Endothelial cell of umbilical vein (primary cell): ENCODE measurements at regions not wholly inside any gene's neighbourhood (a gene's known extent, or its start where the extent isn't known, plus 50 kb on each side); places are given as distances from the start of the nearest gene placed in this dataset.

Source experiments
- BruUV-seq: library from RNA; stranded (reverse); fragments of 400-500 nt; replicated peaks from 2 replicates; lab custom pipeline; 2021; lab: Mats Ljungman, UMichigan
- CTCF ChIA-PET: fragments of 300-600, 350-600 bp; sonication (Branson Sonifier 250); formaldehyde crosslinking; loops from one replicate; lab custom pipeline; 2021; ENCODE audit warnings: antibody characterized with exemption, inconsistent platforms; lab: Charles Lee
- POLR2A ChIA-PET: fragments of 300-600, 350-600 bp; sonication (Branson Sonifier 250); formaldehyde crosslinking; loops from one replicate; lab custom pipeline; 2021; ENCODE audit warnings: antibody characterized with exemption, inconsistent platforms; lab: Charles Lee
- DNase-seq: peaks from one replicate; pipeline ENCODE4 v3.0.0-alpha.2; 2011; ENCODE audit warnings: low read depth, low spot score
- FAIRE-seq: peaks from 2 replicates; lab custom pipeline; 2011; peaks lifted over from hg19 to GRCh38; lab: Jason Lieb, UNC
- H2AFZ ChIP-seq: 2 replicates; pipeline ENCODE4 v1.6.0; 2012; ENCODE audit warnings: low read depth, low read length, control low read depth, inconsistent platforms
- H3K27ac ChIP-seq: 2 replicates; pipeline ENCODE4 v1.5.1; 2011; ENCODE audit warnings: low read depth, mild to moderate bottlenecking, control low read depth, low read length, moderate library complexity; ENCODE audit not compliant: insufficient read depth
- H3K27me3 ChIP-seq, 2 experiments: 2 replicates each; pipeline versions ENCODE4 v1.6.0 to v1.6.1; 2011; ENCODE audit warnings: low read length in 2 of 2, mixed read lengths in 1 of 2; ENCODE audit not compliant: control insufficient read depth in 2 of 2, insufficient read depth in 2 of 2
- H3K36me3 ChIP-seq, 2 experiments: 2 replicates in 1 of 2; 3 replicates in 1 of 2; pipeline ENCODE4 v1.5.1; 2011; ENCODE audit warnings: low read length in 2 of 2, mild to moderate bottlenecking in 1 of 2, moderate library complexity in 1 of 2; ENCODE audit not compliant: control insufficient read depth in 2 of 2, insufficient read depth in 2 of 2; ENCODE audit errors: extremely low read depth in 1 of 2
- H3K4me1 ChIP-seq: 3 replicates; pipeline ENCODE4 v1.5.1; 2011; ENCODE audit warnings: mild to moderate bottlenecking, low read length; ENCODE audit not compliant: control insufficient read depth, insufficient read depth; ENCODE audit errors: extremely low read depth
- H3K4me2 ChIP-seq: 2 replicates; pipeline ENCODE4 v1.6.1; 2011; ENCODE audit warnings: low read length, control low read depth, mixed read lengths; ENCODE audit not compliant: insufficient read depth
- H3K4me3 ChIP-seq, 3 experiments: fragments of 200-600 bp in 1 of 3; sonication (generic), shearing (Covaris generic) in 1 of 3; replicated peaks in 1 of 3; 2 replicates each; pipeline ENCODE4 v1.5.1; 2011 to 2016; ENCODE audit warnings: control low read depth in 3 of 3, low read length in 3 of 3, mild to moderate bottlenecking in 2 of 3, inconsistent platforms in 1 of 3, low read depth in 1 of 3, moderate library complexity in 1 of 3; ENCODE audit not compliant: insufficient read depth in 1 of 3
- H3K79me2 ChIP-seq: 2 replicates; pipeline ENCODE4 v1.6.0; 2012; ENCODE audit warnings: low read length, inconsistent platforms; ENCODE audit not compliant: control insufficient read depth, insufficient read depth
- H3K9ac ChIP-seq: replicated peaks from 2 replicates; pipeline ENCODE3; 2011; ENCODE audit warnings: low read length, control low read depth; ENCODE audit not compliant: insufficient read depth; ENCODE audit errors: extremely low read depth
- H3K9me1 ChIP-seq: replicated peaks from 3 replicates; pipeline ENCODE4 v1.6.0; 2011; ENCODE audit warnings: mild to moderate bottlenecking, low read length; ENCODE audit not compliant: control insufficient read depth, insufficient read depth; ENCODE audit errors: extremely low read depth
- H3K9me3 ChIP-seq: replicated peaks from 2 replicates; pipeline ENCODE4 v1.5.1; 2012; ENCODE audit warnings: low read length, inconsistent platforms; ENCODE audit not compliant: control insufficient read depth, insufficient read depth
- H4K20me1 ChIP-seq: replicated peaks from 2 replicates; pipeline ENCODE3; 2011; ENCODE audit warnings: mild to moderate bottlenecking, low read length; ENCODE audit not compliant: control insufficient read depth, insufficient read depth; ENCODE audit errors: extremely low read depth
- CTCF ChIP-seq, 2 donors: IDR thresholded peaks; 1 replicate in 1 of 2; 2 replicates in 1 of 2; pipeline ENCODE4 v1.5.1; 2011; ENCODE audit warnings: low read length in 2 of 2, mild to moderate bottlenecking in 2 of 2, moderate library complexity in 2 of 2, control low read depth in 1 of 2, inconsistent platforms in 1 of 2, low read depth in 1 of 2; ENCODE audit not compliant: insufficient read depth in 1 of 2; ENCODE audit errors: extremely low read depth in 1 of 2
- EZH2 ChIP-seq: IDR thresholded peaks from 2 replicates; pipeline ENCODE4 v1.6.1; 2012; ENCODE audit warnings: borderline replicate concordance, low read depth, mild to moderate bottlenecking, moderate library complexity, low read length, inconsistent platforms; ENCODE audit not compliant: severe bottlenecking
- FOS ChIP-seq: IDR thresholded peaks from 2 replicates; pipeline ENCODE4 v1.6.1; 2011; ENCODE audit warnings: mild to moderate bottlenecking, low read length, moderate library complexity, borderline replicate concordance; ENCODE audit not compliant: insufficient read depth
- GATA2 ChIP-seq: IDR thresholded peaks from 2 replicates; pipeline ENCODE4 v1.7.0; 2011; ENCODE audit warnings: low read depth, mild to moderate bottlenecking, moderate library complexity, mixed read lengths, low read length; ENCODE audit not compliant: insufficient read length, insufficient read depth
- JUN ChIP-seq: IDR thresholded peaks from 2 replicates; pipeline ENCODE4 v1.6.1; 2011; ENCODE audit warnings: borderline replicate concordance, low read depth; ENCODE audit not compliant: insufficient read length, insufficient read depth
- MAX ChIP-seq: IDR thresholded peaks from 2 replicates; pipeline ENCODE4 v1.6.1; 2011; ENCODE audit not compliant: insufficient read depth, insufficient read length
- MYC ChIP-seq: IDR thresholded peaks from one replicate; pipeline ENCODE4 v1.6.1; 2011; ENCODE audit warnings: mild to moderate bottlenecking, low read depth, low read length
- POLR2A ChIP-seq: IDR thresholded peaks from 2 replicates; pipeline ENCODE4 v1.6.1; 2012; ENCODE audit warnings: low read depth, mild to moderate bottlenecking, control low read depth, low read length
- POLR2AphosphoS5 ChIP-seq: IDR thresholded peaks from 2 replicates; pipeline ENCODE4 v1.6.1; 2012; ENCODE audit warnings: low read depth, mild to moderate bottlenecking, control low read depth, low read length, moderate library complexity; ENCODE audit not compliant: insufficient read depth
- dilution Hi-C: fragments of 300-500 bp; cut with MboI; formaldehyde crosslinking; loops from one replicate; pipeline ENCODE4 v1.15.0; 2019; ENCODE audit warnings: low sequenced_read_pairs; ENCODE audit not compliant: extremely low pct_ligation_motif_present
- intact Hi-C: fragments of 100-400 bp; cut with micrococcal nuclease; formaldehyde crosslinking; loops from one replicate; pipeline ENCODE4 v1.10.0; 2022

GRCh38 chr1:87650306-87650705 is 321.6 kb downstream of the LMO4 start:
- intact Hi-C loops (no loop called here), dilution Hi-C loops (no loop called here)
- Histone ChIP-seq H3K79me2 (no peaks in the 10 kb centered on the region), H3K27ac (no peak overlapping the region), H3K9me3 (no peaks in the 10 kb centered on the region), H3K9ac (no peak overlapping the region), H2AFZ (no peak overlapping the region), H3K9me1 (no peaks in the 10 kb centered on the region), H3K27me3 (no peaks in the 10 kb centered on the region), H3K36me3 (no peaks in the 10 kb centered on the region), H3K4me2 (no peak overlapping the region), H4K20me1 (no peaks in the 10 kb centered on the region), H3K4me1 (no peaks in the 10 kb centered on the region), H3K4me3 (no peak overlapping the region)
- FAIRE-seq (no peak), DNase-seq (no peak)
- BruUV-seq = no TSS peak
- TF ChIP-seq EZH2 = no peak
- no peak for TF ChIP-seq POLR2A
- TF ChIP-seq FOS = no peak
- no peak for TF ChIP-seq CTCF (IDR thresholded peaks at IDR 0.05; ENCODE audit: extremely low read depth in 1 of 2, insufficient read depth in 1 of 2, low read depth in 1 of 2, low read length in 2 of 2)
- no peak for TF ChIP-seq JUN
- no peak for TF ChIP-seq POLR2AphosphoS5
- TF ChIP-seq GATA2 = no peak
- no peak for TF ChIP-seq MAX
- TF ChIP-seq MYC = no peak
- ChIA-PET POLR2A (no interaction called here), CTCF (no interaction called here)
